NCI-H460 (cell line): ENCODE measurements at regions not wholly inside any gene's neighbourhood (a gene's known extent, or its start where the extent isn't known, plus 50 kb on each side); places are given as distances from the start of the nearest gene placed in this dataset.

Source experiments
- DNase-seq: peaks from one replicate; pipeline ENCODE4 v3.0.0-alpha.2; 2016; ENCODE audit warnings: low read depth; ENCODE audit errors: extremely low read depth

- no peak for DNase-seq
Measured at GRCh38 chr11:81476345-81476744, 1257.3 kb downstream of the FAM181B start.

GRCh38 chr11:81472646-81473045, 1261.0 kb downstream of the FAM181B start:
- DNase-seq = no peak

GRCh38 chr11:81470446-81470845, 1263.2 kb downstream of the FAM181B start:
- DNase-seq = no peak

- DNase-seq = no peak
Measured at GRCh38 chr11:81459766-81460306, 1273.8 kb downstream of the FAM181B start.

- no peak for DNase-seq
Measured at GRCh38 chr11:81449588-81450156, 1284.0 kb downstream of the FAM181B start.

- no peak for DNase-seq
Measured at GRCh38 chr11:81444297-81444696, 1289.4 kb downstream of the FAM181B start.

GRCh38 chr11:81432333-81432732, 1301.3 kb downstream of the FAM181B start:
- DNase-seq = no peak

GRCh38 chr11:81424822-81425221, 1308.8 kb downstream of the FAM181B start:
- no peak for DNase-seq

GRCh38 chr11:81422402-81422801, 1311.3 kb downstream of the FAM181B start:
- no peak for DNase-seq

GRCh38 chr11:81421251-81421860, 1312.3 kb downstream of the FAM181B start:
- no peak for DNase-seq

- no peak for DNase-seq
Measured at GRCh38 chr11:81420668-81421250, 1312.9 kb downstream of the FAM181B start.

- DNase-seq = no peak
Measured at GRCh38 chr11:81397316-81397715, 1336.3 kb downstream of the FAM181B start.

- no peak for DNase-seq
Measured at GRCh38 chr11:81394311-81394710, 1339.4 kb downstream of the FAM181B start.

GRCh38 chr11:81388326-81388725, 1345.3 kb downstream of the FAM181B start:
- no peak for DNase-seq

GRCh38 chr11:81380395-81380794, 1353.3 kb downstream of the FAM181B start:
- DNase-seq = no peak

- no peak for DNase-seq
Measured at GRCh38 chr11:81377418-81377817, 1356.2 kb downstream of the FAM181B start.

- no peak for DNase-seq
Measured at GRCh38 chr11:81373986-81374385, 1359.7 kb downstream of the FAM181B start.

- DNase-seq = no peak
Measured at GRCh38 chr11:81368192-81368591, 1365.5 kb downstream of the FAM181B start.

- DNase-seq = no peak
Measured at GRCh38 chr11:81365496-81365895, 1368.2 kb downstream of the FAM181B start.

GRCh38 chr11:81359476-81359875, 1374.2 kb downstream of the FAM181B start:
- no peak for DNase-seq

- DNase-seq = no peak
Measured at GRCh38 chr11:81345609-81346008, 1388.1 kb downstream of the FAM181B start.

- DNase-seq = no peak
Measured at GRCh38 chr11:81342966-81343365, 1390.7 kb downstream of the FAM181B start.
